Glutamatergic neuron (in vitro differentiated cells): ENCODE measurements at regions not wholly inside any gene's neighbourhood (a gene's known extent, or its start where the extent isn't known, plus 50 kb on each side); places are given as distances from the start of the nearest gene placed in this dataset.

Experiments
- DNase-seq: peaks from one replicate; pipeline ENCODE4 v3.0.0; 2022
- H3K27ac Mint-ChIP-seq: one replicate; pipeline ENCODE4 v1.8.0; 2020; ENCODE audit warnings: mild to moderate bottlenecking, mixed read lengths, inconsistent platforms; ENCODE audit not compliant: unreplicated experiment
- H3K27me3 Mint-ChIP-seq: one replicate; pipeline ENCODE4 v1.8.0; 2020; ENCODE audit warnings: mild to moderate bottlenecking, moderate library complexity, mixed read lengths, inconsistent platforms; ENCODE audit not compliant: unreplicated experiment
- H3K36me3 Mint-ChIP-seq: one replicate; pipeline ENCODE4 v1.8.0; 2020; ENCODE audit warnings: mild to moderate bottlenecking, mixed read lengths, inconsistent platforms; ENCODE audit not compliant: unreplicated experiment
- H3K4me1 Mint-ChIP-seq: one replicate; pipeline ENCODE4 v1.8.0; 2020; ENCODE audit warnings: mild to moderate bottlenecking, low read depth, mixed read lengths, inconsistent platforms; ENCODE audit not compliant: unreplicated experiment
- H3K4me3 Mint-ChIP-seq: one replicate; pipeline ENCODE4 v1.8.0; 2020; ENCODE audit warnings: mild to moderate bottlenecking, mixed read lengths, inconsistent platforms; ENCODE audit not compliant: unreplicated experiment
- H3K9me3 Mint-ChIP-seq: one replicate; pipeline ENCODE4 v1.8.0; 2020; ENCODE audit warnings: mild to moderate bottlenecking, moderate library complexity, mixed read lengths, inconsistent platforms; ENCODE audit not compliant: unreplicated experiment
- TF ChIP-seq, protein P1 (sequence below): fragments of 200-600 bp; sonication (generic); IDR thresholded peaks from one replicate; pipeline ENCODE4 v1.5.0; 2021; ENCODE audit not compliant: partially characterized antibody, unreplicated experiment

GRCh38 chr12:114964841-114965240 lies 280.9 kb upstream of the TBX3 start:
- Mint-ChIP-seq H3K27me3 (no peaks in the 10 kb centered on the region), H3K27ac (no peak overlapping the region), H3K4me3 (no peak overlapping the region), H3K9me3 (no peaks in the 10 kb centered on the region), H3K36me3 (no peaks in the 10 kb centered on the region), H3K4me1 (no peaks in the 10 kb centered on the region)
- no peak for DNase-seq
- TF ChIP-seq, protein P1, sequence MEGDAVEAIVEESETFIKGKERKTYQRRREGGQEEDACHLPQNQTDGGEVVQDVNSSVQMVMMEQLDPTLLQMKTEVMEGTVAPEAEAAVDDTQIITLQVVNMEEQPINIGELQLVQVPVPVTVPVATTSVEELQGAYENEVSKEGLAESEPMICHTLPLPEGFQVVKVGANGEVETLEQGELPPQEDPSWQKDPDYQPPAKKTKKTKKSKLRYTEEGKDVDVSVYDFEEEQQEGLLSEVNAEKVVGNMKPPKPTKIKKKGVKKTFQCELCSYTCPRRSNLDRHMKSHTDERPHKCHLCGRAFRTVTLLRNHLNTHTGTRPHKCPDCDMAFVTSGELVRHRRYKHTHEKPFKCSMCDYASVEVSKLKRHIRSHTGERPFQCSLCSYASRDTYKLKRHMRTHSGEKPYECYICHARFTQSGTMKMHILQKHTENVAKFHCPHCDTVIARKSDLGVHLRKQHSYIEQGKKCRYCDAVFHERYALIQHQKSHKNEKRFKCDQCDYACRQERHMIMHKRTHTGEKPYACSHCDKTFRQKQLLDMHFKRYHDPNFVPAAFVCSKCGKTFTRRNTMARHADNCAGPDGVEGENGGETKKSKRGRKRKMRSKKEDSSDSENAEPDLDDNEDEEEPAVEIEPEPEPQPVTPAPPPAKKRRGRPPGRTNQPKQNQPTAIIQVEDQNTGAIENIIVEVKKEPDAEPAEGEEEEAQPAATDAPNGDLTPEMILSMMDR: no peak

DNA sequence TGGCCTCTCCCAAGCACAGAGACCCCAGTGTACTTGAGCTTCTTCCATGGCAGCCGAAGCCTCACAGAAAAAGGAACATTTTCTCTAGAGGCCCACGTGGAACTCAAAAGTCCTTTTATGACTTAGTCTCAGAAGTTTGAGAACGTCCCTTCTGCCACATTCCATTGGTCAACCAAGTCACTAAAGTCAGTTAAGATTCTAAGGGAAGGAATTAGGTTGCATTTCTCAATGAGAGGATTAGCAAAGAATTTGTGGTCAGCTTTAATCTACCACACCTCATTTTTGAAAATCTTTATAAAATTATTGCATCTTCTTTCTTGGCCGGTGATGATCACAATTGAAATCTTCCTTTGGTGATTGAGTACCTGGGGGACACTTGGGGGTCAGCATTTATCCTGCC lies 279.9 kb upstream of the TBX3 start:
- no peak overlapping the region for H3K27ac Mint-ChIP-seq
- TF ChIP-seq, protein P1: no peak
- H3K4me3 Mint-ChIP-seq: no peak overlapping the region
- no peak for DNase-seq
- no peaks in the 10 kb centered on the region for H3K4me1 Mint-ChIP-seq
- H3K27me3 Mint-ChIP-seq: no peaks in the 10 kb centered on the region
- no peaks in the 10 kb centered on the region for H3K9me3 Mint-ChIP-seq
- no peaks in the 10 kb centered on the region for H3K36me3 Mint-ChIP-seq

DNA sequence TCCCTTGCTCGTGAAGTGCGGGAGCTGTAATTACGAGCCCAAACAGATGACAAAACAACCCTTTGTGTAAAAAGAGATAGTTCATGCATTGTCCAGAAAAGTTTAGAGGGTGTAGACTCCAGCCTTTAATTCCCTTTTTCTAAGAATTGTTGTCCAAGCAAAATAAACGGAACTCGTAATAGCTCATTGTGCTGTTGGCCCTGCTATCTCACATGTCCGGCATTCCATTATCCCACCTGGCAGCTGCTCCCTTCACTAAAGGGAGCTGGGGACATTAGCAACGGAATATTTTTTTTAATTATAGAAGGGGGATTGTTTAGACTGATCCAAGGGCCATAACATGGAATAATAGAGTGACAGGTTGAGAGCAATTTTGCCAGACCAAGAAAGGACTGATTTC lies 277.5 kb upstream of the TBX3 start:
- TF ChIP-seq, protein P1: no peak
- H3K9me3 Mint-ChIP-seq: peaks cover 3% of the 10 kb centered on the region
- H3K36me3 Mint-ChIP-seq: no peaks in the 10 kb centered on the region
- DNase-seq: no peak
- no peak overlapping the region for H3K27ac Mint-ChIP-seq
- no peaks in the 10 kb centered on the region for H3K4me1 Mint-ChIP-seq
- H3K4me3 Mint-ChIP-seq: no peak overlapping the region
- H3K27me3 Mint-ChIP-seq: peaks cover 3% of the 10 kb centered on the region

GRCh38 chr12:114958538-114958937 lies 274.6 kb upstream of the TBX3 start:
- Mint-ChIP-seq H3K9me3 (peaks cover 3% of the 10 kb centered on the region), H3K4me3 (no peak overlapping the region), H3K36me3 (no peaks in the 10 kb centered on the region), H3K27ac (no peak overlapping the region), H3K4me1 (no peaks in the 10 kb centered on the region), H3K27me3 (peaks cover 3% of the 10 kb centered on the region)
- TF ChIP-seq, protein P1: no peak
- no peak for DNase-seq

- TF ChIP-seq, protein P1: no peak
- DNase-seq: no peak
- peaks cover 3% of the 10 kb centered on the region for H3K4me1 Mint-ChIP-seq
- H3K9me3 Mint-ChIP-seq: peaks cover 3% of the 10 kb centered on the region
- H3K36me3 Mint-ChIP-seq: no peaks in the 10 kb centered on the region
- H3K27me3 Mint-ChIP-seq: peaks cover 3% of the 10 kb centered on the region
- H3K4me3 Mint-ChIP-seq: no peak overlapping the region
- no peak overlapping the region for H3K27ac Mint-ChIP-seq
Observed at GRCh38 chr12:114957225-114957624, 273.2 kb upstream of the TBX3 start.
